Neural progenitor cell (in vitro differentiated cells): ENCODE measurements at regions not wholly inside any gene's neighbourhood (a gene's known extent, or its start where the extent isn't known, plus 50 kb on each side); places are given as distances from the start of the nearest gene placed in this dataset.

Source experiments
- DNase-seq: peaks from one replicate; pipeline ENCODE4 v3.0.0-alpha.2; 2016; ENCODE audit warnings: low spot score
- H2AFZ ChIP-seq: fragments of 200-600 bp; sonication (generic); replicated peaks from 2 replicates; pipeline ENCODE4 v1.6.1; 2016; ENCODE audit warnings: antibody characterized with exemption
- H3F3A ChIP-seq: fragments of 200-600 bp; sonication (generic); 2 replicates; pipeline ENCODE4 v1.6.1; 2016; ENCODE audit warnings: antibody characterized with exemption, low read depth
- H3K27ac ChIP-seq: fragments of 200-600 bp; sonication (generic); 2 replicates; pipeline ENCODE4 v1.5.1; 2016; ENCODE audit warnings: mild to moderate bottlenecking
- H3K27me3 ChIP-seq: fragments of 200-600 bp; sonication (generic); 2 replicates; pipeline ENCODE4 v1.6.1; 2016; ENCODE audit warnings: mild to moderate bottlenecking, moderate library complexity
- H3K36me3 ChIP-seq: fragments of 200-600 bp; sonication (generic); 2 replicates; pipeline ENCODE4 v1.5.1; 2016
- H3K4me1 ChIP-seq: fragments of 200-600 bp; sonication (generic); 2 replicates; pipeline ENCODE4 v1.6.1; 2016; ENCODE audit warnings: mixed run types
- H3K4me2 ChIP-seq: fragments of 200-600 bp; sonication (generic); 2 replicates; pipeline ENCODE4 v1.6.1; 2016
- H3K4me3 ChIP-seq: fragments of 200-600 bp; sonication (generic); 2 replicates; pipeline ENCODE4 v1.5.1; 2016
- H3K79me2 ChIP-seq: fragments of 200-600 bp; sonication (generic); 2 replicates; pipeline ENCODE4 v1.6.1; 2016; ENCODE audit warnings: low read depth
- H3K9ac ChIP-seq: fragments of 200-600 bp; sonication (generic); 2 replicates; pipeline ENCODE4 v1.6.1; 2016
- H3K9me3 ChIP-seq: fragments of 200-600 bp; sonication (generic); 2 replicates; pipeline ENCODE4 v1.5.1; 2016; ENCODE audit warnings: low read depth
- H4K20me1 ChIP-seq: fragments of 200-600 bp; sonication (generic); 2 replicates; pipeline ENCODE4 v1.6.1; 2016; ENCODE audit warnings: low read depth
- H3K27ac Mint-ChIP-seq: 3 replicates; pipeline ENCODE4 v1.8.0; 2021; ENCODE audit warnings: mixed read lengths
- H3K27me3 Mint-ChIP-seq: 2 replicates; pipeline ENCODE4 v1.8.0; 2022; ENCODE audit warnings: low read depth, mild to moderate bottlenecking, inconsistent platforms, moderate library complexity, mixed read lengths; ENCODE audit not compliant: insufficient read depth
- H3K36me3 Mint-ChIP-seq: 3 replicates; pipeline ENCODE4 v1.8.0; 2021; ENCODE audit warnings: mixed read lengths
- H3K4me1 Mint-ChIP-seq: 3 replicates; pipeline ENCODE4 v1.8.0; 2021; ENCODE audit warnings: mixed read lengths
- H3K4me3 Mint-ChIP-seq: 3 replicates; pipeline ENCODE4 v1.8.0; 2021; ENCODE audit warnings: mild to moderate bottlenecking, moderate library complexity, mixed read lengths
- H3K9me3 Mint-ChIP-seq: 3 replicates; pipeline ENCODE4 v1.8.0; 2020; ENCODE audit warnings: mixed read lengths
- EZH2 ChIP-seq: fragments of 200-600 bp; sonication (generic); IDR thresholded peaks from 2 replicates; pipeline ENCODE4 v1.6.1; 2017; ENCODE audit warnings: antibody characterized with exemption, mild to moderate bottlenecking, moderate library complexity
- EZH2phosphoT487 ChIP-seq: fragments of 200-600 bp; sonication (generic); IDR thresholded peaks from 2 replicates; pipeline ENCODE4 v1.6.1; 2017; ENCODE audit warnings: antibody characterized with exemption
- TF ChIP-seq, protein P1 (sequence below): fragments of 200-600 bp; sonication (generic); IDR thresholded peaks from 2 replicates; pipeline ENCODE4 v1.5.1; 2017; ENCODE audit warnings: antibody characterized with exemption, mild to moderate bottlenecking

DNA sequence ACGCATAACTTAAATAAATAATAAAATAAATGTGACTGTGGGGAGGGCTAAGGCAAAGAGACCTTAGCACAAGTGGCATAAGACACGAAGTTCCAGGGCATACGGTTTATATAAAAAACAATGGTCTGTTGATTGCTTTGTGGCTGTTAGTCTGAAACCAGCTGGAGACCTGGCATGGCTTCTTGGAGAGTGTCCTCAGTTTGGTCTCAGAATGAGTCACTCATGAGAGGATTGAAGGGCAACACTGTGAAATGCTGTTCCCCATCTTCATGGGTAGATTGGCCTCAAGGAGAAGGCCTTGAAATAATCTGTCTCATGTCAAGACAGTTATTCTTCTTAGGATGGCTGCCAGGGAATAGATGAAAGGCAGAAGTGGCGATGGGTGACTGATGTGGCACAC lies 62.2 kb downstream of the SOX2 start:
- Histone ChIP-seq H3F3A (no peaks in the 10 kb centered on the region), H4K20me1 (no peaks in the 10 kb centered on the region), H3K9ac (no peak overlapping the region), H3K9me3 (no peaks in the 10 kb centered on the region), H3K4me3 (no peak overlapping the region), H3K27ac (no peak overlapping the region), H3K4me1 (peaks cover 8% of the 10 kb centered on the region), H3K36me3 (no peaks in the 10 kb centered on the region), H3K27me3 (no peaks in the 10 kb centered on the region), H3K79me2 (no peaks in the 10 kb centered on the region), H2AFZ (no peak overlapping the region), H3K4me2 (no peak overlapping the region)
- no peaks in the 10 kb centered on the region for H3K9me3 Mint-ChIP-seq
- DNase-seq: no peak
- peaks cover 2% of the 10 kb centered on the region for H3K4me1 Mint-ChIP-seq
- H3K36me3 Mint-ChIP-seq: no peaks in the 10 kb centered on the region
- TF ChIP-seq EZH2phosphoT487 (no peak), EZH2 (no peak)
- TF ChIP-seq, protein P1, sequence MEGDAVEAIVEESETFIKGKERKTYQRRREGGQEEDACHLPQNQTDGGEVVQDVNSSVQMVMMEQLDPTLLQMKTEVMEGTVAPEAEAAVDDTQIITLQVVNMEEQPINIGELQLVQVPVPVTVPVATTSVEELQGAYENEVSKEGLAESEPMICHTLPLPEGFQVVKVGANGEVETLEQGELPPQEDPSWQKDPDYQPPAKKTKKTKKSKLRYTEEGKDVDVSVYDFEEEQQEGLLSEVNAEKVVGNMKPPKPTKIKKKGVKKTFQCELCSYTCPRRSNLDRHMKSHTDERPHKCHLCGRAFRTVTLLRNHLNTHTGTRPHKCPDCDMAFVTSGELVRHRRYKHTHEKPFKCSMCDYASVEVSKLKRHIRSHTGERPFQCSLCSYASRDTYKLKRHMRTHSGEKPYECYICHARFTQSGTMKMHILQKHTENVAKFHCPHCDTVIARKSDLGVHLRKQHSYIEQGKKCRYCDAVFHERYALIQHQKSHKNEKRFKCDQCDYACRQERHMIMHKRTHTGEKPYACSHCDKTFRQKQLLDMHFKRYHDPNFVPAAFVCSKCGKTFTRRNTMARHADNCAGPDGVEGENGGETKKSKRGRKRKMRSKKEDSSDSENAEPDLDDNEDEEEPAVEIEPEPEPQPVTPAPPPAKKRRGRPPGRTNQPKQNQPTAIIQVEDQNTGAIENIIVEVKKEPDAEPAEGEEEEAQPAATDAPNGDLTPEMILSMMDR: no peak
- no peak overlapping the region for H3K27ac Mint-ChIP-seq
- peaks cover 5% of the 10 kb centered on the region for H3K27me3 Mint-ChIP-seq
- no peak overlapping the region for H3K4me3 Mint-ChIP-seq

DNA sequence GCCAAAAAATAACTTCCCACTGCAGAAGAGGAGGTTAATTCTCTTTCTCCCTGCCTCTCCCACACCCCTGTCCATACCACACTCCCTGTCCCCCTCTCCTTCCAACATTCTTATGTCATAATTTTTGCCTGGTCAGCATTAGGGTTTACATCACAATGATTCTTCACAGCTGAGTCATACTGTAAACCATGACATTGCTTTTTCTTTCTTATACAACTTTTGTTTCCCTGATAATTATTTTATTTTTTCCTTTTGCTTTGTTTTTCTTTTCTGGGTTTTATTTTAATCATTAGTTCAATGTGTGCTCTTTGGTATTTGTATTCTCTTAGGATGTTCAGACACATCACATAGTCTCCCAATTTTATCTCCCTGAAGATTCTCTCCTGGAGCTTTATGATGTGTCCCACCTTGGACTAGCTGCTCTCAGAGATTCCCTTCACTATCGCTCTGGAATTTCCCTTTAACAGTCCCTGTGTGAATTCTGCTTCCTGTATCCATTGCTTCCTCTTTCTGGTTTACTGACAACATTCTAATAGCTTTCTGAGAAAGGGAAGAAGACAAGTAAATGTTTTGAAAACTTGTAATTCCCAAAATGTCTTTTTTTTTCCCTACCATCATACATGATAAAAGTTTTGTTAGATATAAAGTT lies 70.7 kb downstream of the SOX2 start:
- TF ChIP-seq EZH2: no peak
- TF ChIP-seq, protein P1: no peak
- no peak for TF ChIP-seq EZH2phosphoT487
- Mint-ChIP-seq H3K4me3 (no peak overlapping the region), H3K27ac (no peak overlapping the region), H3K9me3 (peaks cover 2% of the 10 kb centered on the region), H3K27me3 (peaks cover 5% of the 10 kb centered on the region), H3K36me3 (no peaks in the 10 kb centered on the region), H3K4me1 (peaks cover 10% of the 10 kb centered on the region)
- Histone ChIP-seq H3K9ac (no peak overlapping the region), H3K27me3 (no peaks in the 10 kb centered on the region), H3K4me2 (no peak overlapping the region), H4K20me1 (no peaks in the 10 kb centered on the region), H2AFZ (peak overlapping the region; percentile 53), H3K36me3 (no peaks in the 10 kb centered on the region), H3K4me3 (no peak overlapping the region), H3K9me3 (no peaks in the 10 kb centered on the region), H3K4me1 (peaks cover 28% of the 10 kb centered on the region), H3K79me2 (no peaks in the 10 kb centered on the region), H3K27ac (no peak overlapping the region), H3F3A (peaks cover 13% of the 10 kb centered on the region)
- DNase-seq: no peak

- no peaks in the 10 kb centered on the region for H3K27me3 ChIP-seq
- no peak for DNase-seq
- Mint-ChIP-seq H3K4me3 (no peak overlapping the region), H3K27ac (no peak overlapping the region), H3K27me3 (no peaks in the 10 kb centered on the region), H3K4me1 (peaks cover 14% of the 10 kb centered on the region), H3K36me3 (no peaks in the 10 kb centered on the region), H3K9me3 (peaks cover 2% of the 10 kb centered on the region)
- no peak overlapping the region for H3K9ac ChIP-seq
- H3K4me2 ChIP-seq: no peak overlapping the region
- no peak overlapping the region for H3K4me3 ChIP-seq
- H3K36me3 ChIP-seq: no peaks in the 10 kb centered on the region
- peak overlapping the region; percentile 63 for H2AFZ ChIP-seq
- peaks cover 31% of the 10 kb centered on the region for H3K4me1 ChIP-seq
- no peaks in the 10 kb centered on the region for H4K20me1 ChIP-seq
- peaks cover 26% of the 10 kb centered on the region for H3F3A ChIP-seq
- H3K79me2 ChIP-seq: no peaks in the 10 kb centered on the region
- no peak for TF ChIP-seq EZH2phosphoT487
- no peak for TF ChIP-seq EZH2
- TF ChIP-seq, protein P1: no peak
- H3K9me3 ChIP-seq: no peaks in the 10 kb centered on the region
- no peak overlapping the region for H3K27ac ChIP-seq
These were observed 78.8 kb downstream of the SOX2 start for GRCh38 chr3:181790561-181790960.
